Transverse colon (tissue), 4 donors: ENCODE measurements at regions not wholly inside any gene's neighbourhood (a gene's known extent, or its start where the extent isn't known, plus 50 kb on each side); places are given as distances from the start of the nearest gene placed in this dataset.

ENCODE experiments used
- DNase-seq: peaks from one replicate; pipeline ENCODE4 v3.0.0-alpha.2; 2019
- H3K27ac ChIP-seq, 4 donors: fragments of 200-600 bp; sonication (generic); 2 replicates each; pipeline ENCODE4 v1.5.1; 2016 to 2018; ENCODE audit warnings: inconsistent platforms in 4 of 4
- H3K27me3 ChIP-seq: fragments of 200-600 bp; sonication (generic); 2 replicates; pipeline ENCODE4 v1.5.1; 2017; ENCODE audit warnings: inconsistent platforms
- H3K36me3 ChIP-seq, 4 donors: fragments of 200-600 bp; sonication (generic); 2 replicates each; pipeline ENCODE4 v1.5.1; 2017 to 2019; ENCODE audit warnings: inconsistent platforms in 4 of 4
- H3K4me1 ChIP-seq, 4 donors: fragments of 200-600 bp; sonication (generic); 2 replicates each; pipeline ENCODE4 v1.5.1; 2017 to 2020; ENCODE audit warnings: inconsistent platforms in 4 of 4
- H3K4me3 ChIP-seq, 4 donors: fragments of 200-600 bp; sonication (generic); 1 replicate in 1 of 4; 2 replicates in 3 of 4; pipeline versions ENCODE4 v1.5.1 to v1.6.1; 2017 to 2019; ENCODE audit warnings: inconsistent platforms in 4 of 4
- H3K9me3 ChIP-seq, 2 donors: fragments of 200-600 bp; sonication (generic); 2 replicates each; pipeline ENCODE4 v1.5.1; 2017 to 2019; ENCODE audit warnings: inconsistent platforms in 2 of 2
- EP300 ChIP-seq: sonication (generic); formaldehyde crosslinking; IDR thresholded peaks from one replicate; pipeline ENCODE4 v1.6.1; 2017; ENCODE audit warnings: antibody characterized with exemption, low read depth
- POLR2A ChIP-seq: fragments of 450-650 bp; IDR thresholded peaks from one replicate; pipeline ENCODE4 v1.6.1; 2016; ENCODE audit warnings: antibody characterized with exemption, mild to moderate bottlenecking, moderate library complexity
- POLR2AphosphoS5 ChIP-seq, 3 donors: sonication (generic); formaldehyde crosslinking; IDR thresholded peaks; one replicate each; pipeline ENCODE4 v1.6.1; 2016; ENCODE audit warnings: antibody characterized with exemption in 3 of 3
- WGBS, 2 donors: methylation state at CpG; one replicate each; pipeline ENCODE4 v1.1.5; 2018; ENCODE audit warnings: low coverage in 1 of 2; 5-methylcytosine and 5-hydroxymethylcytosine counted together
- in situ Hi-C, 4 donors: fragments of 200-750 bp; cut with MboI; loops; one replicate each; pipeline versions ENCODE4 v1.15.0 to v1.15.1; 2017; ENCODE audit warnings: low sequenced_read_pairs in 3 of 4, low pct_ligation_motif_present in 1 of 4, low pct_unique_long_range_greater_than_20kb in 1 of 4
- intact Hi-C: fragments of 100-400 bp; cut with DNase I; formaldehyde crosslinking; loops from one replicate; pipeline ENCODE4 v1.15.1; 2023; ENCODE audit warnings: low total_unique reads
- TF ChIP-seq, protein P1 (sequence below), 5 experiments: fragments of 200-600 bp in 3 of 5; fragments of 450-650 bp in 2 of 5; sonication (generic) in 3 of 5; IDR thresholded peaks; 1 replicate in 2 of 5; 2 replicates in 3 of 5; pipeline ENCODE4 v1.5.1; 2016 to 2017; ENCODE audit warnings: antibody characterized with exemption in 5 of 5, inconsistent platforms in 3 of 5, mild to moderate bottlenecking in 2 of 5, moderate library complexity in 1 of 5

DNA sequence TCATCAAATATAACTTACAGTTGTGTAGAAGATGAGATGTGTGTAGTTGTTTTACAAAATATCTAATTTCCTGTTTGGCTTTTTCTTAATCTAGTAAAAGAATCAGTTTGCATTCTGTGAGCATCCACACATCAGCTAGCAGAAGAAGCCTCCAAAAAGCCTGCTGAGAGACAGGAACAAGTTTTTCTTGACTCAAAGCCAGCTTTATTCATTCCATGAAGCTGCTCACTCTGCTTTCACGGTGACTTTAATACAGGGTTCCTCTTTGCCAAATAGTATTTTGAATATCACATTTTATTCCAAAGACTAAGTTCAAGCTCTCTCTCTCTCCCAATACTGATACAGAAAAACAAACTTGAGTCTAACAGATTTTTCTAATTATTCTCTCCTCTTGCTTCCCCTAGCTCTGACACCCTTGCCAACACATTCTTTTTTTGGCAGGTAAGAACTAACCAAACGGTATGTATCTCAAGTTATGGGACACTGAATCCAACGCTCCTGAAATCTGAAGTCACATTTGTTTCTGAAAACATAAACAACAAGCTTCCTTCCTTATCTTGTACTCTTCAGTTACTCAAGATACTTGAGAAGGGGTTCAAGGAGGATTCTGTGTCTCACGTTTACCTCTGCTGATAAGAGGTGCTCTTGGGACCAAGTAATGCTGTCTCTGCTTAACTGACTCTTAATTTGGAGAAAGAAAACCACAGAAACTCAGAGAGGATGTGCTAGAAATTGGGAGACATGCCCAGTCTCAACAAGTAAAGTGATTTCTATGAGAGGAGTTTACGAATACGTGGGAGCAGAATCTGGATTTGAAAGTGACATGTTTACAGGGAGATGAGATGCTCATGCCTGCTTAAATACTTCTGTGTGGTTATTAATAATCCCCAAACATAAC, 184.2 kb upstream of the SPTLC3 start:
- TF ChIP-seq, protein P1, sequence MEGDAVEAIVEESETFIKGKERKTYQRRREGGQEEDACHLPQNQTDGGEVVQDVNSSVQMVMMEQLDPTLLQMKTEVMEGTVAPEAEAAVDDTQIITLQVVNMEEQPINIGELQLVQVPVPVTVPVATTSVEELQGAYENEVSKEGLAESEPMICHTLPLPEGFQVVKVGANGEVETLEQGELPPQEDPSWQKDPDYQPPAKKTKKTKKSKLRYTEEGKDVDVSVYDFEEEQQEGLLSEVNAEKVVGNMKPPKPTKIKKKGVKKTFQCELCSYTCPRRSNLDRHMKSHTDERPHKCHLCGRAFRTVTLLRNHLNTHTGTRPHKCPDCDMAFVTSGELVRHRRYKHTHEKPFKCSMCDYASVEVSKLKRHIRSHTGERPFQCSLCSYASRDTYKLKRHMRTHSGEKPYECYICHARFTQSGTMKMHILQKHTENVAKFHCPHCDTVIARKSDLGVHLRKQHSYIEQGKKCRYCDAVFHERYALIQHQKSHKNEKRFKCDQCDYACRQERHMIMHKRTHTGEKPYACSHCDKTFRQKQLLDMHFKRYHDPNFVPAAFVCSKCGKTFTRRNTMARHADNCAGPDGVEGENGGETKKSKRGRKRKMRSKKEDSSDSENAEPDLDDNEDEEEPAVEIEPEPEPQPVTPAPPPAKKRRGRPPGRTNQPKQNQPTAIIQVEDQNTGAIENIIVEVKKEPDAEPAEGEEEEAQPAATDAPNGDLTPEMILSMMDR (IDR thresholded peaks at IDR 0.05) = no peak
- TF ChIP-seq EP300 (no peak), POLR2AphosphoS5 (IDR thresholded peaks at IDR 0.05) (no peak), POLR2A (no peak)
- DNase-seq = no peak
- no peaks in the 10 kb centered on the region for H3K27me3 ChIP-seq
- no peaks in the 10 kb centered on the region for H3K9me3 ChIP-seq
- WGBS, 2 donors = 41 to 61% methylated on average over 6 of the region's 6 CpGs
- no peak overlapping the region for H3K4me3 ChIP-seq
- intact Hi-C loops = no loop called here
- H3K36me3 ChIP-seq = no peaks in the 10 kb centered on the region
- in situ Hi-C loops = no loop called here
- no peaks in the 10 kb centered on the region for H3K4me1 ChIP-seq
- H3K27ac ChIP-seq = no peak overlapping the region

- 76% methylated on average over 6 of the region's 6 CpGs; no CpG with 5 or more reads in 1 of the 2 donors for WGBS, 2 donors
- no peaks in the 10 kb centered on the region for H3K4me1 ChIP-seq
- no peak overlapping the region for H3K4me3 ChIP-seq
- in situ Hi-C loops = no loop called here
- H3K36me3 ChIP-seq = no peaks in the 10 kb centered on the region
- no peaks in the 10 kb centered on the region for H3K27me3 ChIP-seq
- intact Hi-C loops = no loop called here
- H3K9me3 ChIP-seq = no peaks in the 10 kb centered on the region
- no peak for TF ChIP-seq POLR2A
- no peak for TF ChIP-seq POLR2AphosphoS5 (IDR thresholded peaks at IDR 0.05)
- TF ChIP-seq, protein P1 (IDR thresholded peaks at IDR 0.05) = no peak
- no peak for TF ChIP-seq EP300
- DNase-seq = no peak
- H3K27ac ChIP-seq = no peak overlapping the region
Measured at GRCh38 chr20:12825226-12825595, 183.6 kb upstream of the SPTLC3 start.

- Histone ChIP-seq H3K27ac (no peak overlapping the region), H3K4me3 (no peak overlapping the region), H3K27me3 (no peaks in the 10 kb centered on the region), H3K9me3 (no peaks in the 10 kb centered on the region), H3K36me3 (no peaks in the 10 kb centered on the region), H3K4me1 (no peaks in the 10 kb centered on the region)
- no peak for DNase-seq
- in situ Hi-C loops (no loop called here), intact Hi-C loops (no loop called here)
- TF ChIP-seq, protein P1 (IDR thresholded peaks at IDR 0.05) = no peak
- TF ChIP-seq POLR2A (no peak), EP300 (no peak), POLR2AphosphoS5 (IDR thresholded peaks at IDR 0.05) (no peak)
- 41 to 67% methylated on average over 1 to 2 of the region's 2 CpGs for WGBS, 2 donors
Measured at GRCh38 chr20:12827816-12828385, 180.9 kb upstream of the SPTLC3 start.

- Histone ChIP-seq H3K4me3 (no peak overlapping the region), H3K27me3 (no peaks in the 10 kb centered on the region), H3K27ac (no peak overlapping the region), H3K36me3 (no peaks in the 10 kb centered on the region), H3K9me3 (no peaks in the 10 kb centered on the region), H3K4me1 (no peaks in the 10 kb centered on the region)
- TF ChIP-seq POLR2A = no peak
- intact Hi-C loops = no loop called here
- in situ Hi-C loops = no loop called here
- 67 to 79% methylated on average over 5 of the region's 5 CpGs for WGBS, 2 donors
- DNase-seq = no peak
Measured at GRCh38 chr20:12829170-12829569, 179.6 kb upstream of the SPTLC3 start.
